HS-5 (cell line): ENCODE measurements at regions not wholly inside any gene's neighbourhood (a gene's known extent, or its start where the extent isn't known, plus 50 kb on each side); places are given as distances from the start of the nearest gene placed in this dataset.

Experiments used
- DNase-seq: peaks from one replicate; pipeline ENCODE4 v3.0.0-alpha.2; 2012; ENCODE audit warnings: low read depth

DNA sequence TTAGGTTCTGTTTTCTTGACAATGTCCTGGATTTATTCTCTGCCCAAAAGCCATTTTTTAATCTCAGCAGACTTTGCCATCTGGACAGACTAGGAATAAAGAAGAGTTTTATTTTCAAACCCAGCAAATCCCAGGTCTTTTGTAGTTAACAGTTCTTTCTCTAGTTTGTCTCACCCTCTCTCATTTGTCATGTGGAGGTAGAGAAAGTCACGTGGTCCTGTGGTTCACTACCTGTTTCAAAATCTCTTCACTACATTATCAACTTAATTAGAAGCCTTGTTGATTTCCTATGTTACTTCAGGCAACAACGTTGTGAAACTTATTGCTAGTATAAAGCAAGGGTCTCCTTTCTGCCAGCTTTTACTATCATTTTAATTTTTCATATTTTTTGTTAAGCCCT is 1222.6 kb downstream of the EFNB2 start:
- no peak for DNase-seq

DNA sequence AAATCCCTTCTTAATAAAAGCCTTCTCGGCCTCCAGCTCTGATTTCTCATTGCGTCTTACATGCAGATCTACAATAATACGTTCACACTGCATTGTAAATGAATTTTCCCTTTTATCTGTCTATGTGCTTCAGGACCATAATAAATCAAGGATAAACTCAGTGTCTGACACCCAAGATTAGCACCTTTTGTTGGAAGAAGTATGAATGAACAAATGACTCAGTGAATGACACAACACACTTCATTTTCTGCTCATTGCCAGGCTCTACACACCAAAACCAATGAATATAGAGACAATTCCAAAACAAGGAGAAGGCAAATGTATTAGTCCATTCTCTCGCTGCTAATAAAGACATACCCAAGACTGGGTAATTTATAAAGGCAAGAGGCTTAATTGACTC is 1224.4 kb downstream of the EFNB2 start:
- DNase-seq: no peak

GRCh38 chr13:105307776-105308175 is 1227.7 kb downstream of the EFNB2 start:
- DNase-seq: no peak

- no peak for DNase-seq
Measured at GRCh38 chr13:105297839-105298238, 1237.6 kb downstream of the EFNB2 start.

DNA sequence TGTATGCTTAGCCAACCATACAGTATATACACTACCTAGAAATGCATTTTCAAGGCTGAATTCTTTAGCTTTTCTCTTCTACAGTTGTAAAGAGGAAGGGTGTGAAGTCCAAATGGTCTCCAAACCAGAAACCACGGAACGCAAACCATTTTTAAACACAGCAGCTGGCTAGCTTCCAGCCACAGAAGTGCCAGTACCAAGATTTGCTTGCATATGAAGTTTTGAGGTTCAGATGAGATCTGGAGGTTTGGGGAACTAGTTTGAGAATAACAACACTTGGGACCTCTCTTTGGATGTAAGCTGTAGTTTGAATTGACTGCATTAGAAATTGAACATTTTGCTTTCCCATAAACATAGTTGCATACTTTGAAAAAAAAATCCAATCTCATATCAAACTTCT is 1243.5 kb downstream of the EFNB2 start:
- no peak for DNase-seq

DNA sequence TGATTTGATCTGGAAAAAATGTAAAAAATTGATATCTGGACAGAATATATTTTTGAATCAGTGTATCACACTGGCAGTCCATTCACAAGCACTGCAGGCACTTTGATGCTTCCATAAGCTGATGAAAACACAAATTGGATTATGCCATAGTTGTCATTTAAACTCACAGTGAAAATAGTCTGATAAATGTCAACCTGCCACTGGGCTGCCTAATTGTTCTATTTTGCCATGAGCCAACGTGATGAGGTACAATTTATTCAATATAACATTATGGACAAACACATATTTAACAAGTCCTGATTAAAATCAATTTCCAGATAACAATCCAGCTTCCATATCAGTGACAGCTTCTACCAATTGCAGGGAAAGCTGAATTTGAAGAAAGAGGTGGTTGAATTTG is 1244.9 kb downstream of the EFNB2 start:
- DNase-seq: no peak

GRCh38 chr13:105285526-105285925 is 1249.9 kb downstream of the EFNB2 start:
- DNase-seq: no peak

GRCh38 chr13:105282406-105283285 is 1252.8 kb downstream of the EFNB2 start:
- DNase-seq: no peak

- DNase-seq: no peak
Measured at GRCh38 chr13:105278943-105279381, 1256.5 kb downstream of the EFNB2 start.

- DNase-seq: no peak
Measured at GRCh38 chr13:105276571-105276970, 1258.9 kb downstream of the EFNB2 start.

GRCh38 chr13:105273665-105274222 is 1261.7 kb downstream of the EFNB2 start:
- DNase-seq: no peak

- no peak for DNase-seq
Measured at GRCh38 chr13:105272660-105273631, 1262.5 kb downstream of the EFNB2 start.

GRCh38 chr13:105266615-105267014 is 1268.8 kb downstream of the EFNB2 start:
- no peak for DNase-seq

DNA sequence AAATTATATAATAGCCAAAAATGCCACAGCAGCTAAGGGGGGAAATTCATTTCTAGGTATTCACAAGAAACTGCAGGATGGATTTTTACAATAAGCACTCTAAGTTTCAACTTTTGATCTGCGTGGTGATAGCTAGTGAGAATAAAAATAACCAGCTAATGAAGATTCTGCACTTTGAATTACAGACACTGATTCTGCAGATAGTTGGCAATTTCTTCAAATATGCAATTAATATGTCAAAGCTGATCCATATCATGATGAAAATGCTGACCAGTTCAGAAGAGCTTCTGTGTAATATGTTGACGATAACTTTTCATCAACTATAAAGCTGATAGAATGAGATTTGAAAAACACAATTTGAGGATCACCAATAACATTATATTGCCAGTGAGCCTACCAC is 1272.9 kb downstream of the EFNB2 start:
- DNase-seq: no peak

DNA sequence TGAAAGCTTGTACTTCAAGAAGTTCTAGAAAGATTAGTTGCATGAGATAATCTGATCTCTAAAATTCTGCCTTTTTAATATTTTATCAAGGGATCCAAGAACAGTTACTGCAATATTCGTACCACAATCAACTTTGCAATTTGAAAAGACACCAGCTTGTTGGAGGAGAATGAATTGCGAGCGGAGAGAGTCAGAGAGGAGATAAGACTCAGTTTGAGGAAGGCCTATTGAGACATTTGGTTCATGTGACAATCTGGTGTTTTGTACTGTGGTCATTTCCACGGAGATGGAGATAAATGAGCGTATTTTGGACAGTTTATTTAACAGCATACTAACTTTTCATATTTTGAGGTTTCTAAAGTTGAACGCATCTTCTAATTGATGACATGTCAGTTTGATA is 1276.0 kb downstream of the EFNB2 start:
- DNase-seq: no peak

GRCh38 chr13:105255472-105255871 is 1280.0 kb downstream of the EFNB2 start:
- no peak for DNase-seq

- DNase-seq: no peak
Measured at GRCh38 chr13:105251293-105251692, 1284.2 kb downstream of the EFNB2 start.

DNA sequence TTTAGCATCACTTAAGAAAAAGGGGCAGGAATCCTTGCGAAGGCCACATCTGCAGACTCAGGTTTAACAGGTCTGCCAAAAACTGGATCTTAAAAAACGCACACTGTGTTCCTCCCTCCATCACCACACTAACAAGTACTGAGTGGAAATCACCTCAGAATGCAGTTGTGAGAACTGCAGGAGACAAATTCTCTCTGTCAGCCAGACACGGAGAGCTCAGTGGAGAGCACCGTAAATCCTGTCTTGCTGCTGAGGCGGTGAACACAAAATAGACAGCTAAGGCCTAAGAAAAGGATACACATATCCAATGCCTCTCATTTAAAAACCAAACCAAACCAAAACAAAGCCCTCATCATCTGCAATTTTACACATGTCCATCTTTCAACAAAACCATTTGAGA is 1287.6 kb downstream of the EFNB2 start:
- no peak for DNase-seq

- no peak for DNase-seq
Measured at GRCh38 chr13:105240371-105240770, 1295.1 kb downstream of the EFNB2 start.

- DNase-seq: no peak
Measured at GRCh38 chr13:105232439-105232838, 1303.0 kb downstream of the EFNB2 start.

DNA sequence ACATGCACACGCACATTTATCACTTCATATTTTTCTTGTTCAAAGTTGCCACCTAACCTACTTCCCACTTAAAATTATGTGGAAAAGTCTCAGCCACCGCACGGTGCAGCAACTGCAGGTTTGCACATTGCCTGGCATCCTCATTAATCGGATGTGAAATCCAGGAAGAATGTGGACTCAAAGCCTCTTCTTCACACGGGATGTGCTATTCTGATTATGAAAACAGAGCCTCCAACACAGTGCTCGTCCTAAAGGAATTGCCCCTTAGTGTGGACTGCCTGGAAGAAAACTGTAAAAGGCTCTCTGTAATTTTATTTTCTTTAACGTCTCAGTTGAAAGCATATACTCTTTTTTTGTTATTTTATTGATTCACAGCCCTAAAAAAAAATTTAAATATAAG is 1303.5 kb downstream of the EFNB2 start:
- no peak for DNase-seq

- no peak for DNase-seq
Measured at GRCh38 chr13:105231579-105231978, 1303.9 kb downstream of the EFNB2 start.

- DNase-seq: no peak
Measured at GRCh38 chr13:105220881-105221280, 1314.6 kb downstream of the EFNB2 start.
